Osteoblast (primary cell): ENCODE measurements at regions not wholly inside any gene's neighbourhood (a gene's known extent, or its start where the extent isn't known, plus 50 kb on each side); places are given as distances from the start of the nearest gene placed in this dataset.

Source experiments
- DNase-seq: peaks from one replicate; pipeline ENCODE4 v3.0.0; 2011; ENCODE audit warnings: low spot score, mixed read lengths; ENCODE audit not compliant: insufficient read length; ENCODE audit errors: missing footprints
- H2AFZ ChIP-seq: 2 replicates; pipeline ENCODE4 v1.6.0; 2011; ENCODE audit warnings: mild to moderate bottlenecking, low read length
- H3K27ac ChIP-seq: 2 replicates; pipeline ENCODE4 v1.5.1; 2011; ENCODE audit warnings: mild to moderate bottlenecking, low read depth, low read length, moderate library complexity
- H3K27me3 ChIP-seq: 2 replicates; pipeline ENCODE4 v1.6.0; 2012; ENCODE audit warnings: mild to moderate bottlenecking, control low read depth, inconsistent platforms, low read length, moderate library complexity; ENCODE audit not compliant: insufficient read depth
- H3K36me3 ChIP-seq: 2 replicates; pipeline ENCODE4 v1.5.1; 2011; ENCODE audit warnings: mild to moderate bottlenecking, low read length, control low read depth, moderate library complexity; ENCODE audit not compliant: insufficient read depth
- H3K4me1 ChIP-seq: 2 replicates; pipeline ENCODE4 v1.5.1; 2011; ENCODE audit warnings: mild to moderate bottlenecking, low read length, control low read depth, moderate library complexity; ENCODE audit not compliant: insufficient read depth
- H3K4me2 ChIP-seq: 2 replicates; pipeline ENCODE4 v1.6.0; 2011; ENCODE audit warnings: mild to moderate bottlenecking, low read length; ENCODE audit not compliant: insufficient read depth
- H3K4me3 ChIP-seq: fragments of 200-600 bp; sonication (generic); 3 replicates; pipeline ENCODE4 v1.5.1; 2012; ENCODE audit warnings: mild to moderate bottlenecking, low read length, inconsistent platforms; ENCODE audit not compliant: insufficient read depth
- H3K79me2 ChIP-seq: 2 replicates; pipeline ENCODE4 v1.6.0; 2012; ENCODE audit warnings: mild to moderate bottlenecking, low read length, control low read depth, inconsistent platforms; ENCODE audit not compliant: insufficient read depth
- H3K9me3 ChIP-seq: 2 replicates; pipeline ENCODE4 v1.5.1; 2011; ENCODE audit warnings: low read depth, low read length, control low read depth
- H4K20me1 ChIP-seq: 2 replicates; pipeline ENCODE4 v1.6.0; 2012; ENCODE audit warnings: mild to moderate bottlenecking, low read length, control low read depth; ENCODE audit not compliant: insufficient read depth
- TF ChIP-seq, protein P1 (sequence below): IDR thresholded peaks from 2 replicates; pipeline ENCODE4 v1.5.1; 2011; ENCODE audit warnings: mild to moderate bottlenecking, low read depth, low read length, moderate library complexity; ENCODE audit errors: extremely low read depth

- no peak overlapping the region for H3K4me3 ChIP-seq
- H4K20me1 ChIP-seq = no peaks in the 10 kb centered on the region
- no peaks in the 10 kb centered on the region for H3K79me2 ChIP-seq
- H3K4me2 ChIP-seq = peak overlapping the region; percentile 4
- peak overlapping the region; percentile 58 for H2AFZ ChIP-seq
- H3K4me1 ChIP-seq = no peaks in the 10 kb centered on the region
- no peaks in the 10 kb centered on the region for H3K36me3 ChIP-seq
- TF ChIP-seq, protein P1, sequence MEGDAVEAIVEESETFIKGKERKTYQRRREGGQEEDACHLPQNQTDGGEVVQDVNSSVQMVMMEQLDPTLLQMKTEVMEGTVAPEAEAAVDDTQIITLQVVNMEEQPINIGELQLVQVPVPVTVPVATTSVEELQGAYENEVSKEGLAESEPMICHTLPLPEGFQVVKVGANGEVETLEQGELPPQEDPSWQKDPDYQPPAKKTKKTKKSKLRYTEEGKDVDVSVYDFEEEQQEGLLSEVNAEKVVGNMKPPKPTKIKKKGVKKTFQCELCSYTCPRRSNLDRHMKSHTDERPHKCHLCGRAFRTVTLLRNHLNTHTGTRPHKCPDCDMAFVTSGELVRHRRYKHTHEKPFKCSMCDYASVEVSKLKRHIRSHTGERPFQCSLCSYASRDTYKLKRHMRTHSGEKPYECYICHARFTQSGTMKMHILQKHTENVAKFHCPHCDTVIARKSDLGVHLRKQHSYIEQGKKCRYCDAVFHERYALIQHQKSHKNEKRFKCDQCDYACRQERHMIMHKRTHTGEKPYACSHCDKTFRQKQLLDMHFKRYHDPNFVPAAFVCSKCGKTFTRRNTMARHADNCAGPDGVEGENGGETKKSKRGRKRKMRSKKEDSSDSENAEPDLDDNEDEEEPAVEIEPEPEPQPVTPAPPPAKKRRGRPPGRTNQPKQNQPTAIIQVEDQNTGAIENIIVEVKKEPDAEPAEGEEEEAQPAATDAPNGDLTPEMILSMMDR = no peak
- H3K27ac ChIP-seq = no peak overlapping the region
- H3K27me3 ChIP-seq = no peaks in the 10 kb centered on the region
- DNase-seq = no peak
- no peaks in the 10 kb centered on the region for H3K9me3 ChIP-seq
These were observed 470.6 kb downstream of the PSAT1 start for GRCh38 chr9:78767490-78767889.

GRCh38 chr9:78769690-78770089 lies 472.8 kb downstream of the PSAT1 start:
- no peak overlapping the region for H3K4me3 ChIP-seq
- TF ChIP-seq, protein P1 = no peak
- no peaks in the 10 kb centered on the region for H3K27me3 ChIP-seq
- DNase-seq = no peak
- H3K9me3 ChIP-seq = no peaks in the 10 kb centered on the region
- H3K4me2 ChIP-seq = no peak overlapping the region
- no peaks in the 10 kb centered on the region for H3K79me2 ChIP-seq
- no peak overlapping the region for H3K27ac ChIP-seq
- H3K4me1 ChIP-seq = no peaks in the 10 kb centered on the region
- H2AFZ ChIP-seq = no peak overlapping the region
- no peaks in the 10 kb centered on the region for H3K36me3 ChIP-seq
- no peaks in the 10 kb centered on the region for H4K20me1 ChIP-seq

GRCh38 chr9:78775211-78775610 lies 478.3 kb downstream of the PSAT1 start:
- Histone ChIP-seq H3K9me3 (no peaks in the 10 kb centered on the region), H3K4me2 (no peak overlapping the region), H3K36me3 (no peaks in the 10 kb centered on the region), H4K20me1 (no peaks in the 10 kb centered on the region), H2AFZ (no peak overlapping the region), H3K27me3 (no peaks in the 10 kb centered on the region), H3K79me2 (no peaks in the 10 kb centered on the region), H3K27ac (no peak overlapping the region), H3K4me3 (no peak overlapping the region), H3K4me1 (no peaks in the 10 kb centered on the region)
- DNase-seq = no peak
- TF ChIP-seq, protein P1 = no peak

GRCh38 chr9:78775696-78776295 lies 478.9 kb downstream of the PSAT1 start:
- no peak overlapping the region for H3K4me2 ChIP-seq
- no peaks in the 10 kb centered on the region for H4K20me1 ChIP-seq
- H3K4me3 ChIP-seq = no peak overlapping the region
- no peaks in the 10 kb centered on the region for H3K79me2 ChIP-seq
- H2AFZ ChIP-seq = no peak overlapping the region
- no peak overlapping the region for H3K27ac ChIP-seq
- TF ChIP-seq, protein P1 = no peak
- no peaks in the 10 kb centered on the region for H3K4me1 ChIP-seq
- no peak for DNase-seq
- H3K9me3 ChIP-seq = no peaks in the 10 kb centered on the region
- no peaks in the 10 kb centered on the region for H3K27me3 ChIP-seq
- H3K36me3 ChIP-seq = no peaks in the 10 kb centered on the region
